Activated CD4-positive, alpha-beta memory T cell treated with anti-CD3 and anti-CD28 coated beads for 36 hours (primary cell): ENCODE measurements at regions not wholly inside any gene's neighbourhood (a gene's known extent, or its start where the extent isn't known, plus 50 kb on each side); places are given as distances from the start of the nearest gene placed in this dataset.
"Not testable (repeated sequence)": the region's sequence is repeated elsewhere in the genome, so short reads cannot be mapped to it uniquely, and the experiment has no call there.

Experiments
- CTCF ChIA-PET: fragments of 350-600 bp; sonication (Branson Sonifier 250); formaldehyde crosslinking; loops from one replicate; lab custom pipeline; 2021; ENCODE audit warnings: antibody characterized with exemption, inconsistent platforms; lab: Charles Lee
- POLR2A ChIA-PET: fragments of 350-600 bp; sonication (Branson Sonifier 250); formaldehyde crosslinking; loops from one replicate; lab custom pipeline; 2021; ENCODE audit warnings: antibody characterized with exemption; lab: Charles Lee
- DNase-seq: peaks from one replicate; pipeline ENCODE4 v3.0.0-alpha.2; 2020
- H3K27ac Mint-ChIP-seq: one replicate; pipeline ENCODE4 v1.8.0; 2021; ENCODE audit warnings: mixed read lengths
- H3K27me3 Mint-ChIP-seq: one replicate; pipeline ENCODE4 v1.8.0; 2021; ENCODE audit warnings: mixed read lengths
- H3K36me3 Mint-ChIP-seq: one replicate; pipeline ENCODE4 v1.8.0; 2021; ENCODE audit warnings: mixed read lengths
- H3K4me1 Mint-ChIP-seq: one replicate; pipeline ENCODE4 v1.8.0; 2021; ENCODE audit warnings: low read depth, mixed read lengths
- H3K4me3 Mint-ChIP-seq: one replicate; pipeline ENCODE4 v1.8.0; 2021; ENCODE audit warnings: mild to moderate bottlenecking, mixed read lengths
- H3K9me3 Mint-ChIP-seq: one replicate; pipeline ENCODE4 v1.8.0; 2021; ENCODE audit warnings: mixed read lengths
- intact Hi-C: fragments of 100-400 bp; cut with micrococcal nuclease; formaldehyde crosslinking; loops from one replicate; pipeline ENCODE4 v1.15.1; 2023

GRCh38 chr11:112694813-112695212 is 266.4 kb upstream of the NCAM1 start:
- DNase-seq = no peak
- H3K36me3 Mint-ChIP-seq = no peaks in the 10 kb centered on the region
- no peaks in the 10 kb centered on the region for H3K4me1 Mint-ChIP-seq
- ChIA-PET CTCF (interaction anchor here (1.1 kb wide), 1 partner anchor 107 kb away, joined by 4 read pairs; no protein-coding TSS in a partner anchor), POLR2A (no interaction called here)
- H3K9me3 Mint-ChIP-seq = no peaks in the 10 kb centered on the region
- H3K27ac Mint-ChIP-seq = no peak overlapping the region
- H3K4me3 Mint-ChIP-seq = no peak overlapping the region
- intact Hi-C loops = no loop called here
- H3K27me3 Mint-ChIP-seq = no peaks in the 10 kb centered on the region

- intact Hi-C loops = no loop called here
- H3K9me3 Mint-ChIP-seq = peaks cover under 1% of the 10 kb centered on the region
- CTCF ChIA-PET = no interaction called here
- H3K4me3 Mint-ChIP-seq = no peak overlapping the region
- H3K27ac Mint-ChIP-seq = no peak overlapping the region
- DNase-seq = no peak
- H3K4me1 Mint-ChIP-seq = no peaks in the 10 kb centered on the region
- no peaks in the 10 kb centered on the region for H3K36me3 Mint-ChIP-seq
- POLR2A ChIA-PET = no interaction called here
- H3K27me3 Mint-ChIP-seq = no peaks in the 10 kb centered on the region
These were observed 263.6 kb upstream of the NCAM1 start for GRCh38 chr11:112697391-112698178.

GRCh38 chr11:112705148-112705547 is 256.1 kb upstream of the NCAM1 start:
- Mint-ChIP-seq H3K4me1 (no peaks in the 10 kb centered on the region), H3K27ac (no peak overlapping the region), H3K27me3 (peaks cover 6% of the 10 kb centered on the region), H3K4me3 (no peak overlapping the region), H3K36me3 (no peaks in the 10 kb centered on the region), H3K9me3 (peaks cover 15% of the 10 kb centered on the region)
- DNase-seq = no peak
- intact Hi-C loops = no loop called here
- ChIA-PET POLR2A (no interaction called here), CTCF (no interaction called here)

GRCh38 chr11:112706863-112707262 is 254.4 kb upstream of the NCAM1 start:
- Mint-ChIP-seq H3K27ac (no peak overlapping the region), H3K4me3 (no peak overlapping the region), H3K4me1 (no peaks in the 10 kb centered on the region), H3K9me3 (peaks cover 15% of the 10 kb centered on the region), H3K27me3 (peaks cover 6% of the 10 kb centered on the region), H3K36me3 (no peaks in the 10 kb centered on the region)
- no peak for DNase-seq
- ChIA-PET CTCF (no interaction called here), POLR2A (no interaction called here)
- intact Hi-C loops = no loop called here

GRCh38 chr11:112714340-112714739 is 246.9 kb upstream of the NCAM1 start:
- H3K4me3 Mint-ChIP-seq, H3K27me3 Mint-ChIP-seq, DNase-seq, H3K4me1 Mint-ChIP-seq, POLR2A ChIA-PET, H3K36me3 Mint-ChIP-seq, H3K9me3 Mint-ChIP-seq, intact Hi-C loops, CTCF ChIA-PET, H3K27ac Mint-ChIP-seq: not testable (repeated sequence)

- ChIA-PET POLR2A (no interaction called here), CTCF (no interaction called here)
- Mint-ChIP-seq H3K27me3 (peaks cover 3% of the 10 kb centered on the region), H3K4me1 (no peaks in the 10 kb centered on the region), H3K4me3 (no peak overlapping the region), H3K27ac (no peak overlapping the region), H3K36me3 (no peaks in the 10 kb centered on the region), H3K9me3 (no peaks in the 10 kb centered on the region)
- DNase-seq = no peak
- intact Hi-C loops = no loop called here
These were observed 246.2 kb upstream of the NCAM1 start for GRCh38 chr11:112715056-112715455.

- Mint-ChIP-seq H3K4me3 (no peak overlapping the region), H3K4me1 (no peaks in the 10 kb centered on the region), H3K9me3 (no peaks in the 10 kb centered on the region), H3K36me3 (no peaks in the 10 kb centered on the region), H3K27ac (no peak overlapping the region), H3K27me3 (peaks cover 7% of the 10 kb centered on the region)
- no peak for DNase-seq
- intact Hi-C loops = no loop called here
- ChIA-PET POLR2A (no interaction called here), CTCF (no interaction called here)
These were observed 242.7 kb upstream of the NCAM1 start for GRCh38 chr11:112718483-112718882.

- ChIA-PET CTCF (no interaction called here), POLR2A (no interaction called here)
- intact Hi-C loops = no loop called here
- Mint-ChIP-seq H3K27ac (no peak overlapping the region), H3K4me3 (no peak overlapping the region), H3K36me3 (no peaks in the 10 kb centered on the region), H3K4me1 (no peaks in the 10 kb centered on the region), H3K9me3 (no peaks in the 10 kb centered on the region), H3K27me3 (peaks cover 7% of the 10 kb centered on the region)
- no peak for DNase-seq
These were observed 241.3 kb upstream of the NCAM1 start for GRCh38 chr11:112719736-112720525.

GRCh38 chr11:112722148-112722547 is 239.1 kb upstream of the NCAM1 start:
- CTCF ChIA-PET = no interaction called here

GRCh38 chr11:112722876-112723275 is 238.3 kb upstream of the NCAM1 start:
- Mint-ChIP-seq H3K9me3 (no peaks in the 10 kb centered on the region), H3K4me1 (no peaks in the 10 kb centered on the region), H3K27ac (no peak overlapping the region), H3K36me3 (no peaks in the 10 kb centered on the region), H3K27me3 (peaks cover 10% of the 10 kb centered on the region), H3K4me3 (no peak overlapping the region)
- no peak for DNase-seq
- ChIA-PET CTCF (no interaction called here), POLR2A (no interaction called here)
- intact Hi-C loops = no loop called here

More at GRCh38 chr11:112722148-112722547, 239.1 kb upstream of the NCAM1 start:
- intact Hi-C loops = no loop called here
- peaks cover 10% of the 10 kb centered on the region for H3K27me3 Mint-ChIP-seq
- H3K9me3 Mint-ChIP-seq = no peaks in the 10 kb centered on the region
- no peak for DNase-seq
- H3K4me1 Mint-ChIP-seq = no peaks in the 10 kb centered on the region
- no peaks in the 10 kb centered on the region for H3K36me3 Mint-ChIP-seq
- no peak overlapping the region for H3K27ac Mint-ChIP-seq
- POLR2A ChIA-PET = no interaction called here
- no peak overlapping the region for H3K4me3 Mint-ChIP-seq

- Mint-ChIP-seq H3K4me1 (no peaks in the 10 kb centered on the region), H3K4me3 (no peak overlapping the region), H3K27me3 (peaks cover 8% of the 10 kb centered on the region), H3K36me3 (no peaks in the 10 kb centered on the region), H3K9me3 (no peaks in the 10 kb centered on the region), H3K27ac (no peak overlapping the region)
- intact Hi-C loops = no loop called here
- CTCF ChIA-PET = no interaction called here
- POLR2A ChIA-PET = no interaction called here
- no peak for DNase-seq
These were observed 237.3 kb upstream of the NCAM1 start for GRCh38 chr11:112723676-112724495.

GRCh38 chr11:112724496-112724790 is 236.8 kb upstream of the NCAM1 start:
- Mint-ChIP-seq H3K4me3 (no peak overlapping the region), H3K27ac (no peak overlapping the region), H3K27me3 (peaks cover 8% of the 10 kb centered on the region), H3K9me3 (no peaks in the 10 kb centered on the region), H3K36me3 (no peaks in the 10 kb centered on the region), H3K4me1 (no peaks in the 10 kb centered on the region)
- ChIA-PET POLR2A (no interaction called here), CTCF (no interaction called here)
- no peak for DNase-seq
- intact Hi-C loops = no loop called here
